GM18498 (cell line): ENCODE measurements at regions not wholly inside any gene's neighbourhood (a gene's known extent, or its start where the extent isn't known, plus 50 kb on each side); places are given as distances from the start of the nearest gene placed in this dataset.

Experiments used
- ATAC-seq: cut with Tn5 transposase; IDR thresholded peaks from one replicate; pipeline ENCODE4 v1.9.1; 2021; ENCODE audit warnings: mild to moderate bottlenecking, moderate library complexity; ENCODE audit not compliant: unreplicated experiment

DNA sequence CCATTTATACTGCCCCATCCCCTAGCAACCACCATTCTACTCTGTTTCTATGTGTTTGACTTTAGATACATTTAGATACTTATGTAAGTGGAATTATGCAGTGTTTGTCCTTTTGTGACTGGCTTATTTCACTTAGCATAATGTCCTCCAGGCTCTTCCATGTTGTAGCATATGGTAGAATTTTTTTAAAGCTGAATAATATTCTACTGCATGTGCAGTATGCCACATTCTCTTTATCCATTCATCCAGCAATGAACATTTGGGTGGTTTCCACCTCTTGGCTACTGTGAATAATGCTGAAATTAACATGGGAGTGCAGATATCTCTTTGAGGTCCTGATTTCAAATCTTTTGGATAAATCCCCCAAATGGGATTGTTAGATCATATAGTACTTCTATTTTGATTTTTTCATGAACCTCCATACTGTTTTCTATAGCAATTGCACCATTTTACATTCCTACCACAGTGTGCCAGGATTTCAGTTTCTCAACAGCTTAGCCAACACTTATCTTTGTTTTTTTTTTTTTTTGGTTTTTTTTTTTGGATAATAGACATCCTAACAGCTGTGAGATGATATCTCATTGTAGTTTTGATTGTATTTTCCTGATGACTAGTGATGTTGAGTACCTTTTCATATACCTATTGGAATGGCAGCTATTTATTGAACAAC lies 105.9 kb upstream of the LNX1 start:
- ATAC-seq: no peak

DNA sequence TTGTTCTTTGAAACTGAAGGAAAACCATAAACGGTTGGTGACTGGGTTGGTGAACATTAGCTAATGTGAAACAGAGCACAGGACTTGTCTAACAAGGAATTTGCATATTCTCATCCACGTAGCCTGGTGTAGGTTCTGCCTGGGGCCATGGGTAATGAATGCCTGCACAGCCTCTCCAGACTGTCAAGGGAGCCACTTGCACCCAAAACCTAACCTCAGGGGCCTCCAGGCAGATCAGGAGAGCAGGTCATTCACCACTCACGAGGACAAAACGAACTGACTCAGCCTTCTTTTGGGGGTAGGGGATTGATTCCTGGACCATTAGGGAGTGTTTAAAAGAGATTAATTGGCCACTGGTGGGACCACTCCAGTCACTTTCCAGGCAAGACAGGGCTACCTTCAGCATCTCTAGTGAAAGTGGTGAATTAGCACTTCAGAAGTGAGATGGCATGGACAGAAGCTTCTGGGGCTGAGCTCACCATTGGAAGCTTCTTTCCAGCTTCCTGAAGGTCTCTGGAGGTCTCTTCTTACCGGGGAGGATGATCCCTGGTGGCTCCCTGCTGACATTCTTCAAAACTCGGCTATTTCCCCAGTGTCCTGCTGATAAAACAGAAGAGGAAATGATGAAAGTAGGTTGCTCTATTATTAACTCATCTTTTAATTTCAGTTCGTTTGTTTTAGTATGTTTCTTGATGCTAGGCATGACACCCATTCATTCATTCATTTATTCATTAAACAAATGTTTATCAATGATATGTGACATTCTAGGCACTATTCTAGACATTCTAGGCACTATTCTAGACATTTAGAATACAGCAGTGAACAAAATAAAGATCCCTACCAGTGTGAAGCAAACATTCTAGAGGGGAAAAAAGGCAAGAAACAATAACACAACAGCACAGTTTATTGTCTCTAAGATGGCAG lies 104.5 kb upstream of the LNX1 start:
- ATAC-seq: peak; percentile 93

DNA sequence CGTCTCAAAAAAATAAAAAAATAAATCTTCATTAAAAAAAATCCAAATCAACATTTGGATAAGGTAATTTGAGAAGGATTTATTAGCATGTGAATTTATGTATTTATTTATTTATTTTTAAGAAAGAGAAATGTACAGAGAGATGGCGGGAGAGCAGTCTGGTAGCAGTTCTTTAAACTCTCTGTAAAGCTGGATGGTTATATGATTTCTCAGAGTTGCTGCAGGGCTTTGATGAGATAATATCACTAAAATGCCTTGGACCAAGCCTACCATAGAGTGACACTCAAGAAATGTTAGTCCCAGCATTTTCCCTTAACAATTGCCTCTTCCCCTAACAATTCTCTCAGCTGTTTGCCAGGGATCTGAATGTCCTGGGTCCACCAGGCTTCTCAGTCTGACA lies 103.4 kb upstream of the LNX1 start:
- ATAC-seq: no peak

DNA sequence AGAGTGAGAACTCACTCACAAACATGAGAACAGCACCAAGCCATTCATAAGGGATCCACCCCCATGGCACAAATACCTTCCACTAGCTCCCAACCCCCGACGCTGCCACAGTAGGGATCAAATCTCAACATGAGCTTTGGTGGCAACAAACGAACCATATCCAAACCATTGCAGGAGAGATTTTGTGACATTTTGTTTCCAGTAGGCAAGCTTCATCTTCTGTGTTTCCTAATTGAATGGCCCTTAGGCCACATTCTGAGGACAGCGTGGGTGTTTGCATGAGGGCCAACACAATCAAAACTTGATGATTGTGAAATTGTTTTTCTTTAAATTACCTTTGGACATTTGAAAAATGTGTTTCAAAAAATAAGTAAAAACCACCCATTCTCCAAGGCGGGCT lies 102.6 kb upstream of the LNX1 start:
- no peak for ATAC-seq

DNA sequence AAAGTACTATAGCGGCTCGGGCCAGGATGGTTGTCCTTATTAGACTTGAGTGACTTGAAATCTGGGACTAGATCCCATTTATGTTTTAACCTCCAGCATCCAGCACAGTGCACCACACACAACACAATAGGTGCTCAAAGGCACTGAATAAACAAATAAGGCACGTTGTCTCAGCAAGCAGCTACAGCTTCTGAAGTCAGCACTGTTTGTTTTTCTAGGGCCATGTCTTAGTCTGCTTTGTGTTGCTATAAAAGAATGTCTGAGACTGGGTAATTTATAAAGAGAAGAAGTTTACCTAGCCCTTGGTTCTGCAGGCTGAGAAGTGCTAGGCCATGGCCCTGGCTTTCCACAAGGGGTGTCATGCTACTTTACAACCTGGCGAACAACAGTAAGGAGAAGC lies 102.1 kb upstream of the LNX1 start:
- ATAC-seq: no peak

DNA sequence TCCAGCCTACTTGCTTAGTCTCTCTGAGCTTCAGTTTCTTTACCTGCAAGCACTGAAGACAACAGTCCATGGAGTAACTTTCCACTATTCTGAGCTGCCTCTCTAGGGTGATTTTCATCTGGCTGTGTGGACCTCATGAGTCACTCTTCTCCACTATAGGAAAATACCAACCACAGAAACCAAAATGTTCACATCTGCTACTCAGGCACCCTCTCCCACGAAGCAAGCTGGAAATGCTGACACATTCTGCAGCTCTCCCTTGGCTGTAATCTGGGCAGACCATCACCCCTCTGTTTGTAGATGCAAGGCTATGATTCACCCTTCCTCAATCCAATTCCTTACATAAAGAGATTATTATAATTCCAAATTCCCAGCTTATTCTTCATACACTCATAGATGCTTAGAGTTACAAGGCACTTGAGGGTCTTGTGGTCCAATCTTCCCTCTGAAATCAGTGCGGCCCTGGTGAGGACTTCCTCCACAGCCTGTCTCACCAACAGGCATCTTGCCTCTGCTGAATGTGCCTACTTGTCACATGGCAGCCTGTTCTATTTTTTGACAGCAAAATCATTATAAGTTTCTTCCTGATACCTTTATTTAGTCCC lies 97.0 kb upstream of the LNX1 start:
- peak; percentile 77 for ATAC-seq

DNA sequence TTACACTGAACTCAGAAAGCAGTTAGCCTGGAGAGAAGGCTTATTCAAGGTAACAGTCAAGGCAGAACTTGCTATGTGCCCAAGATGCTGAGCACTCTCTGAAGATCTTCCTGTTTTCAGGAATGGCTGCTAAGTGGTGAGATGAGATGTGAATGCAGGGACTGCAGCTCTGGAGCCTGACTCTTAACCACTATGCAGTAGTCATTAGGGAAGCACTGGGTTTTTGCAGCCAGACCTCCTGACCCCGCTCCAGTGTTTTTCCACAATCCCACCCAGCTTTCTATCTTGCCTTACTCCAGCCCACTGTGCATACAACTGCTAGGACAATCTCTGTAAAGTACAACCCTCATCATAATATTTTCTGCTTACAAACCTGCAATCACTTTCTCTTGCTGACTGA lies 95.2 kb upstream of the LNX1 start:
- ATAC-seq: no peak

DNA sequence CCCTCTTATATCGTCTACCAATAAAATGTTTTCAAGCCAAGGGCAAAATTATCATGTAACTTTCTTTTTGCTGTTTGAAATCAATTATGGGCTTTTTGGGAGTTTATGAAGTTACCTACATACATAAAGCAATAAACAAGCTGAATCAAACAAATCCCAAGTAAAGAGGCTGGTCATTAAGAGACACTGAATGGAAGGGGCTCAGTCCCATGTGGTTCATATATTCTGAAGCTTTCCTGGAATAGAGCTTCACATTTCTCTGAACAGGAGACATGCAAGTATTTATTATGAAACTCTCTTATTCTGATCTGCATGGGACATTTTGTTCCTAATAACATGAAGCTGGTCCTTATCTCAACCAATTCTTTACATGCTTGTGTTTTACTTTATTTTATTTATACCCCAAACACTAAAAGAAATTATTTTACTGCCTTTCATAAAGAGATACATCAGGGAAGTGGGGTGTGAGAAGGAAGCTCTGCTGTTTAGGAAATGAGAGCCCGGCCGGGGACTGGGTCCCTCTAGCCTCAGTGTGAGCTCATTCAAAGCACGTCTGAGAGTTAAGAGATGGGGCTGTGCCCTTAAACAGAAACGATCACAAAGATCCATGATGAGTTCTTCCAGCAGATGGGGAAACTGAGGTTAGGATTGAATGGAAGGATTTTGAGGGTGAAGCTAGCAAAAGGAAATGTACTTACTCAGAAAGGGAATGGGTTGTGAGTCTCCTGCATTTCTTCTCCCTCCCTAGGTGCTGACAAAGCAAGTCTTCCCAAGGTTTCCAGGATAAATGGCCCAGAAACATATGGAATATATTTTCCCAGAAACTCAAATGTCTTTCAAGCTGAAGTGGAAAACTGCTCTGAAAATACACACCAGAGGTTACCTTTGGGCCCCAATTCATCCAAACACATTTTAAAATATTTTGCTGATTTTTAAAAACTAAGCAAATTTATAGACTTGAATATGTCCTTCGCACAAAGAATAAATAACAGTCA lies 93.1 kb upstream of the LNX1 start:
- ATAC-seq: no peak

DNA sequence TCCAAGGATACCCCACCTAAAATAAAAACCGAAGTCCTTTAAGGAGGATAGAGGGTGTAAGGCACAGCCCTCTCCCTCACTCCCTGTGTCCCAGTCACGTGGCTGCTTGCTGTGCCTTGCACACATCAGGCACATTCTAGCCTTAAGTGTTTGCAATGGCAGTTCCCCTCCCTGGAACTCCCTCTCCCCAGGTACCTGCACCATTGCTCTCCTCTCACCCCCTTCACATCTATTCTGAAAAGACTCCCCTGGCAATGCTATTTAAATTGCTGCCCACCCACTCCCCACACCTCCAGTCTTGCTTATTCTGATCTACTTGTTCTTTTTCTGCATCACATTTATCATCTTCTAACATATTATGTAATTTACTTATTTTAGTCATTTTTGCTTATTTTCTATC lies 91.6 kb upstream of the LNX1 start:
- ATAC-seq: no peak

DNA sequence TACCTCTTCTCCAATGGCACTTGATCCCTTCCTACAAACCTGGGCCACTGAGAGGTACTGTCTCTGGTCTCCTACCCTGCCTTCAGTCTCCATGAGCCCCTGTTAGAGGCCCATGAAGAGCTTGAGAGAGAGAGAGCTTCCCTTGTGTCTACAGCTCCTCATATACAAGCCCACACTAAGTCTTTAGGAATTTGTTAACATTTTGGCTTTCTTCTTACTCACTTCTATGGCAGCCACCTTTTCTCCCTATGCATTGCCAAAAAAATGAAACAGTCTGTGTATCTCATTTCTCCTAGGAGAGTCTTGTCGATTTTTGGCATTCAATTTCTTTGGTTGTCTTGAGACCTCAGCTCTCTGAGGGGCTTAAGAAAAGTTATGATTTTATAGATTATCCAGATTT lies 90.9 kb upstream of the LNX1 start:
- no peak for ATAC-seq

DNA sequence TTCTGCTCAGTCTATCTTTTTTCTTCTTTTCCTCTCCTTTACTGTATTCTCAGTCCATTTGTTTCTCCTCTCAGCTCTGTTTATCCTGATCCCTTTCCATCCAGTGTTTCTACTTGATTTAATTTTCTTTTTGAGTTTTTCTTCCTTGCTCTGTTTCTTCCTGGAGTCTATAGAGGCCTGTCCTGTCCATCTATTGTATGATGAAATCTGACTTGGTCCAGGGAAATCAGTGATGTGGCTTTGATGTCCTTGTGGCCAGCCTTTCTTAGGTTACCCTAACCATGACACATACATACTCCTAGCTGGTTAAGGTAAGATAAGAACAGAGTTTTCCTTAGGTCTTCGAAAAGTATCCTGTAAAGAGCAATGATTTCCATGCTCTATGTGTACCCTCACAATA lies 89.3 kb upstream of the LNX1 start:
- ATAC-seq: no peak

DNA sequence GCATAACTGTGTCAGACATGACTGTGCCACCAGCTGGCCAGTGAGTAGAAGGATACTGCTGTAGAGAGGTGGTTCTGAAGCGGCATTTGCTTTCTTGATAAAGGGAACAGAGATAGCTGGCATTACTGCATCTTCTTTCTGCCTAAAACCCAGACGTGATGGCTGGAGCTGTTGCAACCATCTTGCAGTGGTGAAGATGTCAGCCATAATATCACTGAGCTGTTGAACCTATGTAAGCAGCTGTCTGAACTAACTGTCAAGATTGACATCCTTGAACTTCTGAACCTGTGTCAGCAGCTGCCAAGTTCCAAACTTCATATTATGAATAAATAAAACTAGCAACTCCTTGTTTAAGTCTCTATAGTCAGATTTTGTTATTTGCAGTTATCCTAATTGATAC lies 88.9 kb upstream of the LNX1 start:
- ATAC-seq: no peak

DNA sequence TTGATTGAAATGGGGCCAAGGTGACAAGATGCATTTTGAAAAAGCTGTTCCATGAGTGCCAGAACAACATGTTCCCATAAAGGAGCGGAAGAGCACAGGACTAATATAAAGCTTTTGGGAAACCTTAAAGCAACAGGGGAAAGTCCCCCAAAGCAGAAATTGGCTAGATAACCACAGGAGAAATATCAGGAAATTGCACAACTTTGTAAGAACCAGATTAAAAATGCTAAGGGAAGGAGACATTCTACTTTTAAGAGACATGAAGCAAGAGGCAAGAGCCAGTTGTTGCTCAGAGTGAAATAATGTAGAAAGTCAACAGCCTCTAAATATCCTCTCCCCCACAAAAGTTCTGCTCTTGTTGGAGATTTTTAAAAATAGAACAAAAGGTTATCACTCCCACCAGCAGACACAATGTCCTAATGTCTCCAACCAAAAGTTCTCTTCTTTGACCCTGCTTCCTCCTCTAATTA lies 85.2 kb upstream of the LNX1 start:
- ATAC-seq: no peak

DNA sequence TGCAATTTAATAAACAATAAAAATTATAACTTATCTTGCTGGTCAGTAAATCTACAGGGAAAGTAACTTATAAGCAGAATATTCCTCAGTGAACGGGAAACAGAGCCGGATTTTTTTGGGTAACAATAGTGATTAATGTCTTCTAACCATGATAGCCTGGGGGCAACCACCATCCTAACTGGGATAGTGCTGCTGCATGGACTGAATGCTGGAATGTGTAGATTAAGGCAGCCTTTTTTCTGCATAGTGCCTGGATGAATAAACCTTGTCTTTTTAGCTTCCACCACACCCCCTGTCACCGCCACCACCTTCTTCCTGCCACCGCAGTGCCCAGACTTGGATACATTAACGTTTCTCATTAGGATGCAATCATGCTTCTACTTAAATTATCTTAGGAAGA lies 83.6 kb upstream of the LNX1 start:
- ATAC-seq: no peak

DNA sequence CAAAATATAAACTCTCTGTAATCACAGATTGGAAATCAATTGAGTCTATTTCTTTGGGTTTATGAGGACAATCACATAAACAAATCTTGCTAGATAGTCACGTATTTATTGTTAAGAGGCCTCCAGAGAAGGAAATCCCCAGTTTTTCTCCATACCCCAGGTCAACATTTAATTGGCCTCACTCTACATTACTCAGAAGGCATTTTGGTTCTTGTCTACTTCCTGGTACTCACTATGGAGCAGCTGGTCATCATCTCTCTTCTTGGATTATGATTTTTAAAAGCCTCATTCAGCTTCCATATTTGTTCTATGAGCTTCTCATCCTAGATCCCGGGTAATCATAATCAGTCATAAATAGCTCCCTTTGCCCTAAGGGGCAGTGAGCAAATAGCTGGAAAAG lies 81.6 kb upstream of the LNX1 start:
- no peak for ATAC-seq

DNA sequence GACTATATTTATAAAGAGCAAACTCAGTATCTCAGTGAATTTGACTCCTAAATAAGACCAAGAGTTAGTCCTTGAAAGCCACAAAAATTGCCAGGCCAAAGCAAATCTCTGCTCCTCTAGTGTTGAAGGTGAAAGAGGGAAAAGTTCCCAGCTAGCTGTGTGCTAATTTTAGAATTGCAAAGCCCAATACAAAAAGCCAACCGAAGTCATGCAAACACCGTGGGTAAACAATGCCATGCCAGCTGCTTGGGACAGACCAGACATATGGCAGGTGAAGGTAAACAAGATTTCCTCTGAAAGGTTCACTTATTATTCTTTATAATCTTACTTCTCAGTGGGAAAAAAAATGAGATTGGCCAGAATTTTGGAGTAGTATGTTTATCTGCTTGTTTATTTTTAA lies 80.5 kb upstream of the LNX1 start:
- no peak for ATAC-seq

DNA sequence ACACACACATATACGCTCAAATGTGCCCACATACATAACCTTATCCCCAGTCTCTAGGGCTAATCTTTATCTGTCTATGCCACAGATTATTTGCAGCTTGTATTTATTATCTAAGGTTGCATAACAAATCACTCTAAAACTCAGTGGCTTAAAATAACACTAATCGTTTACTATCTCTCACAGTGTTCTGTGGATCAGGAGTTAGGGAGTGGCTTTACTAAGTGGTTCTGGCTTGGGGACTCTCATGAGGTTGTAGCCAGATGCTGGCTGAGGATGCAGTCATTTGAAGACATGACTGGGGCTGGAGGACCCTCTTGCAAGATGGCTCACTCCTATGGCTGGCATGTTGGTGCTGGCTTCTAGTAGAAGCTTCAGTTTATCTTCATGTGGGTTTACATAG lies 68.5 kb upstream of the LNX1 start:
- ATAC-seq: no peak

DNA sequence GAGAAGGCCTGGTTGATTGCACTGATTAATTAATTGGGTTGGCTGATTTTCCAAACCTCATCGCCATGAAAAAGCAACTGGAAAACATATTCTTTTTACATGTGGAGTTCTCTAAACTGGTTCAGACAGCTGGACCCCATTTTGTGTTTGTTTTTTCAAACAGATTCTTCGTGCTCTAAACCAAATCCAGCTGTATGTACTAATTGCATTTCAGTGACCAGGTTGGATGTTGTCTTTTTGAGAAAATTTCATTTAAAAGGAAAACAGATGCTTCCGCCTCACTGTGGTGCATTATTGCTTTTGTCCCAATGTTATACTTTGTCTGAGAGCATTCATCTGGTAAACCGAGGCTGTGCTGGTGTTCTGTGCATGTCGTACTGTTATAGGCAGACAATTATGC lies 67.8 kb upstream of the LNX1 start:
- no peak for ATAC-seq

DNA sequence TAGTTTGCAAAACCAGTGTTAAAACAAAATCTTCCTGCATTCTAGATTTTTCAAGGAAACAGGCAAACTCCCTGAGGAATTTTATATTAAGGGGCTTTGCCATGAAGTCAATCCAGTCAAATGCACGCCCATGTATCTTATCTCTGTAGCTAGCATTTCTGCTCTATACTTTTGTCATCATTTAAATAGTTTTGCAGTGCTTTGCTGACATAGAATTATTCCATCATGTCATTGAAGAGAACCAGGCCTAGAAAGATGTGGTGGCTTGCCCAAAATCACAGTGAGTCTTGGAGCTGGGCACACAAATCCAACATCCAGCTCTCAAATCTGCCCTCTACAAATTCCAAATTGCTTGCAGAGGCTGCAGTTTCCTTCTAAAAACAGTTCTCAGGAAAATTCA lies 66.7 kb upstream of the LNX1 start:
- ATAC-seq: no peak

DNA sequence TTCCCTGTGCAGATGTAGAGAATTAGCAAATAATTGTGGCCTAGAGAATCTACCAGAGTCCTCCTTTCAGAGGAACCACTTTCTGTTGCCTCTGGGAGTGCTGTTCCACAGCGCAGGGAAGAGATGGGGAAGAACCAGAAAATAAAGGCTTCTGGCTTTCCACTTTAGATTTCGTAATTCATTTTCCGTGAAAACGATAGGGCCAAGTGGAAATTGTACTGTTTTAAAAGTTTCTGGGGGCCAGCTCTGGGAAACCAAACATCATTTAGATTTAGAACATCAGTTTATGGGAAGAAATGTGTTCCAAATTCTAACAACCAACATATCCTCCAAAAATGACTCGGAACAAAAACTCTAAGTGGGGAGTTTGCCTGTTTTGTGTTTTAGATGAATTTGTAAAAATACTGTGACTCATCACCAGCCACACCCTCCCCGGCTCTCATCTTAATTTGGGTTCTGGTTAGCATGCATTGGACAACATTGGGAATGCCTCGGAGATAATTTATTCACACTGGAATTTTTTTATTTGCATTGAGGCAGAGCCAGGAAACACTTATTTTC lies 65.2 kb upstream of the LNX1 start:
- ATAC-seq: no peak
